ENCODE measurements at regions not wholly inside any gene's neighbourhood (a gene's known extent, or its start where the extent isn't known, plus 50 kb on each side); places are given as distances from the start of the nearest gene placed in this dataset.

DNA sequence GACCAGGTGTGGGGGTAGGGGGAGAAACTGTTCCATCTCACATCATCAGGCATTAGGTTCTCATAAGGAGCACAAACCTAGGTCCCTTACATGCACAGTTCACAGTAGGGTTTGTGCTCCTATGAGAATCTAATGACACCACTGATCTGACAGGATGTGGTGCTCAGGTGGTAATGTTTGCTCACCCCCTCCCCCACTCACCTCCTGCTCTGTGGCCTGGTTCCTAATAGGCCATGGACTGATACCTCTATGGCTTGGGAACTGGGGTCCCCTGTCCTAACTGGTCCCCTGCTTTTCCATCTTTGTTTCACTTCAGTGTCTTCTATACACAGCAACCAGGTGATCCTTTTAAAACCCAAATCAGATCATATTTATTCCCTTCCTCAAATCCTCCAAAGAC is 267.8 kb downstream of the TNS1 start:
- H3K9me3 Mint-ChIP-seq, result no peaks in the 10 kb centered on the region
- POLR2A ChIA-PET, result no interaction called here
- H3K4me3 Mint-ChIP-seq, result no peak overlapping the region
- peaks cover under 1% of the 10 kb centered on the region for H3K27me3 Mint-ChIP-seq
- DNase-seq, result no peak
- peaks cover 5% of the 10 kb centered on the region for H3K4me1 Mint-ChIP-seq
- H3K36me3 Mint-ChIP-seq (ENCODE audit: low read depth), result no peaks in the 10 kb centered on the region
- CTCF ChIA-PET, result no interaction called here
- H3K27ac Mint-ChIP-seq, result no peak overlapping the region

- peaks cover 5% of the 10 kb centered on the region for H3K4me1 Mint-ChIP-seq
- no peaks in the 10 kb centered on the region for H3K36me3 Mint-ChIP-seq (ENCODE audit: low read depth)
- H3K9me3 Mint-ChIP-seq, result no peaks in the 10 kb centered on the region
- no peak overlapping the region for H3K27ac Mint-ChIP-seq
- H3K4me3 Mint-ChIP-seq, result no peak overlapping the region
- no peak for DNase-seq
- H3K27me3 Mint-ChIP-seq, result no peaks in the 10 kb centered on the region
- ChIA-PET CTCF (no interaction called here), POLR2A (no interaction called here)
These were observed 269.3 kb downstream of the TNS1 start for GRCh38 chr2:217733461-217733860.

DNA sequence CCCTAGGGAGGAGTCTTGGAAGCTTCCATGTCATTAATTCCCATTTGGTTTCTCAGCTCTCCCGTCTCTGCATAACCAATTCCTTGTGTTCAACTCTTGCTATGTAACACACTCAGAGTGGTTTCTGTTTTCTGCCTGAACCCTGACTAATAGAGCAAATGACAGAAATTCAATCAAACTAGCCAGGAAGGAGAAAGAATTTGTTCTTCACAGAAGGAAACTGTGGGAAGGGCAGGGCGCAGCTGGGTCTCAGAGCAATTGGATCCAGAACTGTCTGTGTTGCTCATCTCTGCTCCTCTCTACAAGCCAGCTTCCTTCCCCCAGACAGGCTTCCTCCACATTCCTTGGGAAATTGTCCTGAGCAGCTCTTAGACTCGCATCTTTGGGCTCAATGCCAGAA is 269.8 kb downstream of the TNS1 start:
- DNase-seq, result no peak
- Mint-ChIP-seq H3K36me3 (ENCODE audit: low read depth) (no peaks in the 10 kb centered on the region), H3K9me3 (no peaks in the 10 kb centered on the region), H3K4me3 (no peak overlapping the region), H3K27me3 (no peaks in the 10 kb centered on the region), H3K27ac (no peak overlapping the region), H3K4me1 (peaks cover 5% of the 10 kb centered on the region)
- POLR2A ChIA-PET, result no interaction called here
- CTCF ChIA-PET, result no interaction called here

DNA sequence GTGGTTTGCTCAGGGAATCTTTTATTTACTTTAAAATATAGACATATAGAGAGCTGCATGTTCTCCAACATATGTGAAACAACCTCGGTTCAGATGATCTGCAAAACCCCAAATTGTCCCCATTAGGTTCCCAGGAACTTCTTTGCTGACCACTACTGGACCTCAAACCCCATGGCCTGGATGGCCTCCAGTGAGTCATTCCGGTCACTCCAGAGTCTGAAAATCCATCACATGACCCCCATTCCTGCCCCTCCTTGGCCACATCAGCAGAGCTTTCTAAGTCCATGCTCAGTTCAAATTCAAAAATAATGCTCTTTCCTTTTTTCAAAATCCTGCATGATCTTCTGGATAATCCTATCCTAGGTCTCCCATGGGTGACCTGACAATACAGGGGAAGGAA is 271.0 kb downstream of the TNS1 start:
- Mint-ChIP-seq H3K4me3 (no peak overlapping the region), H3K36me3 (ENCODE audit: low read depth) (no peaks in the 10 kb centered on the region), H3K27ac (no peak overlapping the region), H3K4me1 (peaks cover 5% of the 10 kb centered on the region), H3K27me3 (no peaks in the 10 kb centered on the region), H3K9me3 (no peaks in the 10 kb centered on the region)
- ChIA-PET POLR2A (no interaction called here), CTCF (no interaction called here)
- DNase-seq, result no peak

DNA sequence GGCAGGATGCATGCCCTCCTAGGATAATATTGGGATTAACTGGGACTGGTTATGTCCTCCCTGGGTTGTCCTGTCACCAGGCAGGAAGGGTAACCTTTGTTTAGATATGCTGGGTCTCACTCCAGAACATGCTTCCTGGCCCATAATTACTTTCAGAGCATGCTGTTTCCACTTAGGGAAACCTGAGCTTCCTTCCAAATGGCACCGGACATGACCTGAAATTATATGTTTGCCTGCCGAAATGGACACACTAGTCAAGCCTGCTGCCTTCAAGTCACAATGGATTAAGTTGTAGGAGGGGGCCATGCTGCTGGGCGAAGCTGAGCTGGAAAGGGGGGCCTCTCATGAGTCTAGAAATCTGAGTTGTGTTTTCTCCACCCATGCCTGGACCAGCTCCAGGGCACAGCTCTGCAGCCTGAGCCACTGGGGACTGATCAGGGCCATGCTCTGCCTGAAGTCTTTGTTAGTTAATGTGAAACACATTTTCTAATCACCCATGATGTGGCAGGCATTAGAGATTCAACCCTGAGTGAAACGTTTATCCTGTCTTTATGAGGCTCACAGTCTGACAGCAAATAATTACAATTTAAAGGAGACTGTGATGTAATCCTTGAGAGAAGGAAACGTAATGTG is 273.3 kb downstream of the TNS1 start:
- Mint-ChIP-seq H3K27ac (no peak overlapping the region), H3K36me3 (ENCODE audit: low read depth) (no peaks in the 10 kb centered on the region), H3K9me3 (no peaks in the 10 kb centered on the region), H3K4me1 (no peaks in the 10 kb centered on the region), H3K27me3 (no peaks in the 10 kb centered on the region), H3K4me3 (no peak overlapping the region)
- POLR2A ChIA-PET, result no interaction called here
- CTCF ChIA-PET, result interaction anchor here (1.1 kb wide), 1 partner anchor 17 kb away, joined by 3 read pairs; no protein-coding TSS in a partner anchor
- DNase-seq, result no peak

DNA sequence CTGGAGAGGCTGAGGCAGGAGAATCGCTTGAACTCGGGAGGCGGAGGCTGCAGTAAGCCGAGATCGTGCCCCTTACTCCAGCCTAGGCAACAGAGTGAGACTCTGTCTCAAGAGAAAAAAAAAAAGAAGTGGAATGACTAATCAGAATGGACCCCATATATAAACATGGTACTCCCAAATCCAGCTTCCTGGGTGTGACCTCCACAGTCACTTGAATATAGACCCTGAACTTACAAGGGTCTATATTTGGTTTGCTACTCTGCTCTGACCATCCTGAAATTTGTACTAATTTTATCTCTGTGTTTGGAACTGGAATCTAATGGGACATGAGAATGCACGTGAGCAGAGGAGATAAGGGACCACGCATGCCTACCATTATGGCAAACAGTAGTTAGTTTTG is 275.0 kb downstream of the TNS1 start:
- no peak for DNase-seq
- Mint-ChIP-seq H3K27ac (no peak overlapping the region), H3K9me3 (no peaks in the 10 kb centered on the region), H3K4me1 (no peaks in the 10 kb centered on the region), H3K4me3 (no peak overlapping the region), H3K27me3 (no peaks in the 10 kb centered on the region), H3K36me3 (ENCODE audit: low read depth) (no peaks in the 10 kb centered on the region)
- POLR2A ChIA-PET, result no interaction called here
- CTCF ChIA-PET, result no interaction called here

GRCh38 chr2:217725409-217725808 is 277.4 kb downstream of the TNS1 start:
- CTCF ChIA-PET, result interaction anchor here (0.9 kb wide), 1 partner anchor 12 kb away, joined by 3 read pairs; no protein-coding TSS in a partner anchor
- no peak overlapping the region for H3K27ac Mint-ChIP-seq
- no peaks in the 10 kb centered on the region for H3K9me3 Mint-ChIP-seq
- POLR2A ChIA-PET, result no interaction called here
- H3K4me1 Mint-ChIP-seq, result no peaks in the 10 kb centered on the region
- no peak overlapping the region for H3K4me3 Mint-ChIP-seq
- no peaks in the 10 kb centered on the region for H3K36me3 Mint-ChIP-seq (ENCODE audit: low read depth)
- DNase-seq, result no peak
- no peaks in the 10 kb centered on the region for H3K27me3 Mint-ChIP-seq

- ChIA-PET CTCF (interaction anchor here (1.7 kb wide), 1 partner anchor 12 kb away, joined by 5 read pairs; no protein-coding TSS in a partner anchor), POLR2A (no interaction called here)
- H3K27me3 Mint-ChIP-seq, result no peaks in the 10 kb centered on the region
- no peak overlapping the region for H3K27ac Mint-ChIP-seq
- no peaks in the 10 kb centered on the region for H3K36me3 Mint-ChIP-seq (ENCODE audit: low read depth)
- no peaks in the 10 kb centered on the region for H3K9me3 Mint-ChIP-seq
- no peak overlapping the region for H3K4me3 Mint-ChIP-seq
- H3K4me1 Mint-ChIP-seq, result no peaks in the 10 kb centered on the region
- no peak for DNase-seq
These were observed 278.3 kb downstream of the TNS1 start for GRCh38 chr2:217724471-217724870.

- CTCF ChIA-PET, result interaction anchor here (1.4 to 1.7 kb wide), 2 partner anchors 11 to 66 kb away, joined by 4 to 5 read pairs; no protein-coding TSS in a partner anchor
- Mint-ChIP-seq H3K4me3 (no peak overlapping the region), H3K4me1 (no peaks in the 10 kb centered on the region), H3K27me3 (no peaks in the 10 kb centered on the region), H3K27ac (no peak overlapping the region), H3K36me3 (ENCODE audit: low read depth) (no peaks in the 10 kb centered on the region), H3K9me3 (no peaks in the 10 kb centered on the region)
- POLR2A ChIA-PET, result no interaction called here
- no peak for DNase-seq
These were observed 278.8 kb downstream of the TNS1 start for GRCh38 chr2:217723981-217724380.

- Mint-ChIP-seq H3K4me1 (no peaks in the 10 kb centered on the region), H3K27me3 (peaks cover 2% of the 10 kb centered on the region), H3K27ac (no peak overlapping the region), H3K4me3 (no peak overlapping the region), H3K9me3 (no peaks in the 10 kb centered on the region), H3K36me3 (ENCODE audit: low read depth) (no peaks in the 10 kb centered on the region)
- ChIA-PET POLR2A (no interaction called here), CTCF (interaction anchor here (1.4 to 1.8 kb wide), 3 partner anchors 10 to 1041 kb away, joined by 4 to 5 read pairs (median 4); no protein-coding TSS in a partner anchor)
- no peak for DNase-seq
These were observed 279.8 kb downstream of the TNS1 start for GRCh38 chr2:217722883-217723472.

DNA sequence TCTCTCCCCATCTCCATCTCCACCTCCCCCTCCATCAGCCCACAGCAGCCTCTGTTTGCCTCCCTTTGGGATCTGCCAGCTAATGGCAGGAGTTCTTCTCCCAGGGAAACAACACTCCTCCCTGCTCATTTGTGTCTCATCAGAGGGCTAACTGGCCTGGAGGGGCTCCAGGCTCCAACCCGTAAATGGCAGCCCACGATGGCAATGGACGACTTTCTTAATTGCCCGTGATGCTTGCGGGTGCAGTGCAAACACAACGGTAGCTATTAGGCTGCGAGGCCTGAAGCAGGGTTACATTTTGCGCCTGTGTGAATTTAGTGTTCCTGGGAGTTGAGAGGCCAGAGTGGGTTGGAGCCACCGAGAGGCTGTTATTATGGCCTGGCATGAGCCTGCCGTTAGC is 285.1 kb downstream of the TNS1 start:
- no peak overlapping the region for H3K27ac Mint-ChIP-seq

DNA sequence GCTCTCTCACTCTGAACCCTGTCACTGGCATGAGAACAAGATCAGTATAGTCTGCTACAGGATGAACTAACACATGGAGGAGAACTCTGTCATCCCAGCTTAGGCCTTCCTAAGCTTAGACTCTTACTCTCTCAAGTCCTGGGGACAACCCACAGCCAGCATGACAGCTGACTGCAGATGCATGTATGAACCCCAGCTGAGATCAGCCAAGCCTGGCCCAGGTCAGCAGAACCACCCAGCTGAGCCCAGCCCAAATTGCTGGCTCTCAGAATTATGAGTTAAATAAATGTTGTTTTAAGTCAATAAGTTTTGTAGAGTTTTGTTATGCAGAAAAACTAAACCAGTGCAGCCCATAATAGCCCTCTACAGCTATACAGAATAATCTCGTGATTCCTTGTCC is 287.3 kb downstream of the TNS1 start:
- ChIA-PET CTCF (no interaction called here), POLR2A (no interaction called here)
- H3K27ac Mint-ChIP-seq, result no peak overlapping the region
- DNase-seq, result no peak
- no peak overlapping the region for H3K4me3 Mint-ChIP-seq
- H3K36me3 Mint-ChIP-seq (ENCODE audit: low read depth), result no peaks in the 10 kb centered on the region
- H3K9me3 Mint-ChIP-seq, result no peaks in the 10 kb centered on the region
- no peaks in the 10 kb centered on the region for H3K4me1 Mint-ChIP-seq
- H3K27me3 Mint-ChIP-seq, result peaks cover 2% of the 10 kb centered on the region

More for the DNA sequence above, 285.1 kb downstream of the TNS1 start:
- H3K9me3 Mint-ChIP-seq, result no peaks in the 10 kb centered on the region
- no peak overlapping the region for H3K4me3 Mint-ChIP-seq
- H3K27me3 Mint-ChIP-seq, result peaks cover 2% of the 10 kb centered on the region
- H3K36me3 Mint-ChIP-seq (ENCODE audit: low read depth), result no peaks in the 10 kb centered on the region
- DNase-seq, result no peak
- H3K4me1 Mint-ChIP-seq, result no peaks in the 10 kb centered on the region
- ChIA-PET POLR2A (no interaction called here), CTCF (no interaction called here)

- no peaks in the 10 kb centered on the region for H3K36me3 Mint-ChIP-seq (ENCODE audit: low read depth)
These were observed 288.5 kb downstream of the TNS1 start for GRCh38 chr2:217714287-217714751.

More at GRCh38 chr2:217714287-217714751, 288.5 kb downstream of the TNS1 start:
- ChIA-PET POLR2A (no interaction called here), CTCF (interaction anchor here (1.9 kb wide), 1 partner anchor 1032 kb away, joined by 7 read pairs; no protein-coding TSS in a partner anchor)
- Mint-ChIP-seq H3K27me3 (peaks cover 2% of the 10 kb centered on the region), H3K4me1 (no peaks in the 10 kb centered on the region), H3K27ac (no peak overlapping the region), H3K9me3 (no peaks in the 10 kb centered on the region), H3K4me3 (no peak overlapping the region)
- DNase-seq, result no peak

All from activated CD4-positive, alpha-beta memory T cell treated with anti-CD3 and anti-CD28 coated beads, Interleukin-2, amount 10 ng/mL, durations not matched to agents 7 days and 5 days (primary cell).